Renal cortex interstitium (tissue), 11 donors: ENCODE measurements at regions not wholly inside any gene's neighbourhood (a gene's known extent, or its start where the extent isn't known, plus 50 kb on each side); places are given as distances from the start of the nearest gene placed in this dataset.

Experiments
- DNase-seq, 11 donors: peaks; one replicate each; pipeline ENCODE4 v3.0.0-alpha.2; 2013; ENCODE audit warnings: low read depth in 9 of 11, low spot score in 4 of 11; ENCODE audit errors: extremely low read depth in 1 of 11

- DNase-seq, result no peak
Observed at GRCh38 chr4:174133551-174133950, 149.9 kb downstream of the FBXO8 start.

GRCh38 chr4:174131901-174132300 lies 151.6 kb downstream of the FBXO8 start:
- DNase-seq, result no peak

- DNase-seq, result no peak
Observed at GRCh38 chr4:174122705-174123104, 160.8 kb downstream of the FBXO8 start.

GRCh38 chr4:174120446-174121295 lies 162.8 kb downstream of the FBXO8 start:
- peak; percentile 36 to 72 (median 55) for DNase-seq

GRCh38 chr4:174119830-174120229 lies 163.6 kb downstream of the FBXO8 start:
- DNase-seq, result peak in 1 of 11 donors; percentile 13

GRCh38 chr4:174119051-174119450 lies 164.4 kb downstream of the FBXO8 start:
- no peak for DNase-seq

GRCh38 chr4:174118171-174118570 lies 165.3 kb downstream of the FBXO8 start:
- no peak for DNase-seq

- DNase-seq, result no peak
Observed at GRCh38 chr4:174117445-174117844, 166.0 kb downstream of the FBXO8 start.

GRCh38 chr4:174116021-174116420 lies 167.4 kb downstream of the FBXO8 start:
- DNase-seq, result no peak

GRCh38 chr4:174111422-174111821 lies 172.0 kb downstream of the FBXO8 start:
- DNase-seq, result no peak

GRCh38 chr4:174110180-174110579 lies 173.3 kb downstream of the FBXO8 start:
- no peak for DNase-seq

- no peak for DNase-seq
Observed at GRCh38 chr4:174107746-174108354, 175.6 kb downstream of the FBXO8 start.

- DNase-seq, result no peak
Observed at GRCh38 chr4:174105202-174105601, 178.3 kb downstream of the FBXO8 start.

GRCh38 chr4:174100910-174101309 lies 182.6 kb downstream of the FBXO8 start:
- no peak for DNase-seq

- no peak for DNase-seq
Observed at GRCh38 chr4:174099712-174100111, 183.8 kb downstream of the FBXO8 start.

- no peak for DNase-seq
Observed at GRCh38 chr4:174096999-174097398, 186.5 kb downstream of the FBXO8 start.

- no peak for DNase-seq
Observed at GRCh38 chr4:174096456-174096855, 187.0 kb downstream of the FBXO8 start.

GRCh38 chr4:174091130-174091529 lies 192.3 kb downstream of the FBXO8 start:
- no peak for DNase-seq

- no peak for DNase-seq
Observed at GRCh38 chr4:174089711-174090110, 193.8 kb downstream of the FBXO8 start.

GRCh38 chr4:174088795-174089194 lies 194.7 kb downstream of the FBXO8 start:
- DNase-seq, result no peak
